ENCODE measurements at regions not wholly inside any gene's neighbourhood (a gene's known extent, or its start where the extent isn't known, plus 50 kb on each side); places are given as distances from the start of the nearest gene placed in this dataset.

DNA sequence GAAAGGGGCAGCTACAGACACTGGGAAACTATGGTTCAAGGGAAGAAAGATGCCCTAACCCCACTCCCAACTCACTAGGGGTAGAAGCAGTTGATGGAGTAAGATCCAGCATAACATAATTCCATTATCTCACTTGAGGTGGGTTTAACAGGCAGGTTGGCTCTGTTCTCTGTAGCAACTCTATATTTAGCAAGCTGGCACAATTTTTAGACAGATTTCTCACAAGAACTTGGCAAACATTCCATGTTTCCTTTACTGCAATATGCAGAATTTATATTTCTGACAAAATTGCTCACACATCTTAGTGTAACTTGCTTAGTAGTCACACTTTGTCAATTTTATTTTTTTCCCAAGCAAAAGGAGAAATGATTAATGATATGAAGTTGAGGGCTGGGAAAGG, 475.4 kb downstream of the RMST start:
- Histone ChIP-seq H3K4me1 (no peaks in the 10 kb centered on the region), H3K4me3 (no peak overlapping the region), H3K36me3 (no peaks in the 10 kb centered on the region), H3K27ac (no peak overlapping the region), H3K27me3 (no peaks in the 10 kb centered on the region), H3K9me3 (no peaks in the 10 kb centered on the region)
- no peak for TF ChIP-seq CTCF (IDR thresholded peaks at IDR 0.05)
- TF ChIP-seq POLR2AphosphoS5 (IDR thresholded peaks at IDR 0.05): no peak
- intact Hi-C loops (cut with DNase I; ENCODE audit: low total_unique reads): no loop called here
- no peak for DNase-seq (ENCODE audit: low spot score in 2 of 2)

- no peaks in the 10 kb centered on the region for H3K27me3 ChIP-seq
- intact Hi-C loops (cut with DNase I; ENCODE audit: low total_unique reads): no loop called here
- H3K4me1 ChIP-seq: no peaks in the 10 kb centered on the region
- H3K36me3 ChIP-seq: no peaks in the 10 kb centered on the region
- no peaks in the 10 kb centered on the region for H3K9me3 ChIP-seq
- peak in 1 of 2 donors; percentile 27 for DNase-seq (ENCODE audit: low spot score in 2 of 2)
- TF ChIP-seq POLR2A (IDR thresholded peaks at IDR 0.05) (no peak), CTCF (IDR thresholded peaks at IDR 0.05) (no peak), POLR2AphosphoS5 (IDR thresholded peaks at IDR 0.05) (no peak)
- H3K4me3 ChIP-seq: no peak overlapping the region
- H3K27ac ChIP-seq: no peak overlapping the region
These were observed 476.6 kb downstream of the RMST start for GRCh38 chr12:97939156-97939555.

GRCh38 chr12:97940105-97940504, 477.5 kb downstream of the RMST start:
- TF ChIP-seq POLR2A (IDR thresholded peaks at IDR 0.05) (no peak), POLR2AphosphoS5 (IDR thresholded peaks at IDR 0.05) (no peak), CTCF (IDR thresholded peaks at IDR 0.05) (no peak)
- H3K27ac ChIP-seq: no peak overlapping the region
- no peaks in the 10 kb centered on the region for H3K9me3 ChIP-seq
- no peak overlapping the region for H3K4me3 ChIP-seq
- H3K27me3 ChIP-seq: no peaks in the 10 kb centered on the region
- no peak for DNase-seq (ENCODE audit: low spot score in 2 of 2)
- no peaks in the 10 kb centered on the region for H3K36me3 ChIP-seq
- no peaks in the 10 kb centered on the region for H3K4me1 ChIP-seq
- intact Hi-C loops (cut with DNase I; ENCODE audit: low total_unique reads): no loop called here

DNA sequence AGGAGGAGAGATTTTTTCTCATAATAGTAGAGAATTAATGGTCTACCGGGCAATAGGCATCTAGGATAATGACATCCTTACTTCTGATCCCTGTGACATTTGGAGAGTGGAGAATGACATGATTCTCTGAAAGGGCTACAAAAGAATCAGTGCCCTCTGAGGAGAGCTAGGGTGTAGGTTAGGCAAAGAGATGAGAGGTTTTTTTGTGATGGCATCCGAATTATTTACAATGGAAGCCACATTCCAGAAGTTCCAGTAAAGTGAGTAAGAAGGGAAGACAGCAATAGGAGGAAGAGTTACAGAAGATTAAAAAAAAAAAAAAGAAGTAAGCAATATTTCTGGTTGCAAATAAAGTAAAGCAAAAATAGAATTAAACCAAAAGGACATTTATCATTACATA, 478.0 kb downstream of the RMST start:
- Histone ChIP-seq H3K36me3 (no peaks in the 10 kb centered on the region), H3K27ac (peak overlapping the region in 1 of 2 donors; percentile 15), H3K27me3 (no peaks in the 10 kb centered on the region), H3K4me3 (no peak overlapping the region), H3K4me1 (no peaks in the 10 kb centered on the region), H3K9me3 (no peaks in the 10 kb centered on the region)
- DNase-seq (ENCODE audit: low spot score in 2 of 2): no peak
- intact Hi-C loops (cut with DNase I; ENCODE audit: low total_unique reads): no loop called here
- TF ChIP-seq CTCF (IDR thresholded peaks at IDR 0.05): no peak
- TF ChIP-seq POLR2A (IDR thresholded peaks at IDR 0.05): no peak
- TF ChIP-seq POLR2AphosphoS5 (IDR thresholded peaks at IDR 0.05): no peak

DNA sequence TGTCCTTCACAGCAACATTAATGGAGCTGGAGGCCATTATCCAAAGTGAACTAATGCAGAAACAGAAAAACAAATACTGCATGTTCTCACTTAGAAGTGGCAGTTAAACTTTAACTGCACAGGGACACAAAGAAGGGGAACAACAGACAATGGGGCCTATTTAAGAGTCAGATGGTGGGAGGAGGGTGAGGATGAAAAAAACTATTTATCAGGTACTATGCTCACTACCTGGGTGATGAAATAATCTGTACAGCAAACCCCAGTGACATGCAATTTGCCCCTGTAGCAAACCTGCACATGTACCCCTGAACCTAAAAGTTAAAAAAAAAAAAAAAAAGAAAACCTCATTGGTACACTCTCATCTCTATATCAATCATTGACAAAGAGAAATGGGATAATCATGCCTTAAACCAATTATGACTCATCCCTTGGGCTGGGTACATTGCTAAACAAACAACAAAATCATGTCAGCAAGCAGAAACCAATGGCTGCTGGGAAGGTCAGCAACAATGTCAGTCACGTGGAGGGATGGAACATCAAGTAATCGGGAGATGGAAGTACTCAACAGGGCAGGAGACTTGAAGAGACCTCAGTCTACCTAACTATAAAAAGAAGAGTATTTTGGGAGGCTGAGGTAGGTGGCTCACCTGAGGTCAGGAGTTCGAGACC, 479.2 kb downstream of the RMST start:
- H3K9me3 ChIP-seq: no peaks in the 10 kb centered on the region
- H3K4me3 ChIP-seq: no peak overlapping the region
- H3K27me3 ChIP-seq: no peaks in the 10 kb centered on the region
- H3K36me3 ChIP-seq: no peaks in the 10 kb centered on the region
- intact Hi-C loops (cut with DNase I; ENCODE audit: low total_unique reads): no loop called here
- no peak overlapping the region for H3K27ac ChIP-seq
- no peaks in the 10 kb centered on the region for H3K4me1 ChIP-seq
- DNase-seq (ENCODE audit: low spot score in 2 of 2): no peak
- TF ChIP-seq CTCF (IDR thresholded peaks at IDR 0.05) (no peak), POLR2AphosphoS5 (IDR thresholded peaks at IDR 0.05) (no peak), POLR2A (IDR thresholded peaks at IDR 0.05) (no peak)

Measured in breast epithelium (tissue), 4 donors.